ENCODE measurements at regions not wholly inside any gene's neighbourhood (a gene's known extent, or its start where the extent isn't known, plus 50 kb on each side); places are given as distances from the start of the nearest gene placed in this dataset.

DNA sequence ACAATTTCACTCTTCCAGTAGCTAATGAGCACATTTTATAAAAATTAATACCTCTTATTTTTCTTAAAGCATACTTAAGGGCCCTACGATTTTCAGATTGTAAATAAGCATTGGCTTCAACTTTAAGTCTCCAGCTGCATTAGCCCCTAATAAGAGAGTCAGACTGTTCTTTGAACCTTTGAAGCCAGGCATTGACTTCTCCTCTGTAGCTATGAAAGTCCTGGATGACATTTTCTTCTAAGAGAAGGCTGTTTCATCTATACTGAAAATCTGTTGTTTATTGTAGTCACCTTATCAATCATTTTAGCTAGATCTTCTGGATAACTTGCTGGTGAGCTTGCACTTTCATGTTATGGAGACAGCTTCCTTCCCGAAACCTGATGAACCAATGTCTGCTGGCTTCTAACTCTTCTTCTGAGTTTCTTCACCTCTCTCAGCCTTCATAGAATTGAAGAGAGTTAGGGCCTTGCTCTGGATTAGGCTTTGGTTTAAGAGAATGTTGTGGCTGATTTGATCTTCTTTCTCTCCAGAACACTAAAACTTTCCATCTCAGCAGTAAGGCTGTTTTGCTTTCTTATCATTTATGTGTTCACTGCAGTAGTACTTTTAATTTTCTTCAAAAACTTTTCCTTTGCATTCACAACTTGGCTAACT lies 377.1 kb upstream of the RGS6 start:
- Histone ChIP-seq H4K20me1 (replicated peaks; ENCODE audit: control insufficient read depth, insufficient read depth, low read length) (no peaks in the 10 kb centered on the region), H2AFZ (ENCODE audit: low read depth, low read length) (peak overlapping the region; percentile 55), H3K4me2 (ENCODE audit: insufficient read depth, low read length) (peak overlapping the region; percentile 25; the same call in 1 of the 2 replicates), H3K79me2 (ENCODE audit: control insufficient read depth, insufficient read depth, low read length) (no peaks in the 10 kb centered on the region), H3K36me3 (ENCODE audit: control insufficient read depth, insufficient read depth, low read length) (no peaks in the 10 kb centered on the region), H3K9ac (ENCODE audit: insufficient read depth in 1 of 2, low read depth in 2 of 2, low read length in 2 of 2) (no peak overlapping the region), H3K4me3 (no peak overlapping the region), H3K9me1 (ENCODE audit: control insufficient read depth, insufficient read depth, low read length) (no peaks in the 10 kb centered on the region), H3K27ac (ENCODE audit: extremely low read depth, low read depth, low read length) (peak overlapping the region; percentile 54; the same call in 2 of the 3 replicates), H3K4me1 (replicated peaks in 1 of 2; ENCODE audit: control insufficient read depth in 2 of 2, insufficient read depth in 2 of 2, low read length in 2 of 2) (peaks cover 0 to 12% of the 10 kb centered on the region in 2 experiments; a peak in 2 of 5 replicates), H3K9me3 (replicated peaks; ENCODE audit: control insufficient read depth, insufficient read depth, low read depth, low read length) (no peaks in the 10 kb centered on the region), H3K27me3 (ENCODE audit: control insufficient read depth in 2 of 2, insufficient read depth in 2 of 2, low read length in 2 of 2) (no peaks in the 10 kb centered on the region)
- ChIA-PET POLR2A (interaction anchor here (1.3 kb wide), 1 partner anchor 44 kb away, joined by 3 read pairs; no protein-coding TSS in a partner anchor), CTCF (ENCODE audit: low intra/inter-chr PET ratio) (no interaction called here)
- TF ChIP-seq MECOM (CRISPR knock-in tag; IDR thresholded peaks at IDR 0.05) = no peak
- TF ChIP-seq HNRNPH1 (optimal IDR thresholded peaks at IDR 0.05; ENCODE audit: low read depth, low read length) = no peak
- TF ChIP-seq CEBPG (CRISPR knock-in tag; IDR thresholded peaks at IDR 0.05) = no peak
- TF ChIP-seq CEBPG (tag; conservative IDR thresholded peaks at IDR 0.05 in 1 of 2, IDR thresholded peaks at IDR 0.05 in 1 of 2) = no peak
- TF ChIP-seq ZNF77 (CRISPR knock-in tag; IDR thresholded peaks at IDR 0.05) = no peak
- TF ChIP-seq ZC3H4 (CRISPR knock-in tag; IDR thresholded peaks at IDR 0.05; ENCODE audit: borderline replicate concordance) = no peak
- no peak for TF ChIP-seq HSF4 (CRISPR knock-in tag; IDR thresholded peaks at IDR 0.05; ENCODE audit: borderline replicate concordance)
- no peak for TF ChIP-seq C11orf30 (IDR thresholded peaks at IDR 0.05; ENCODE audit: low read depth)
- TF ChIP-seq POLR2G (IDR thresholded peaks at IDR 0.05; ENCODE audit: low read depth, low read length) = no peak
- TF ChIP-seq PURB (CRISPR knock-in tag; IDR thresholded peaks at IDR 0.05; ENCODE audit: low read depth) = no peak
- no peak for TF ChIP-seq CBFB (CRISPR knock-in tag; IDR thresholded peaks at IDR 0.05)
- TF ChIP-seq SMARCB1 (IDR thresholded peaks at IDR 0.05; ENCODE audit: insufficient read length, low read depth) = no peak
- in situ Hi-C loops (cut with MboI) (no loop called here), intact Hi-C loops (cut with micrococcal nuclease) (no loop called here)
- 64% methylated on average over 1 of the region's 2 CpGs for WGBS (ENCODE audit: insufficient coverage, low coverage, missing lambda C conversion rate)
- no peak for DNase-seq (ENCODE audit: extremely low read depth in 1 of 4, low spot score in 3 of 4)
- no peak for ATAC-seq
- BruUV-seq (replicated peaks) = no TSS peak
- FAIRE-seq = no peak

All from K562 (cell line).